HG03108 (cell line): ENCODE measurements at regions not wholly inside any gene's neighbourhood (a gene's known extent, or its start where the extent isn't known, plus 50 kb on each side); places are given as distances from the start of the nearest gene placed in this dataset.

Experiments used
- ATAC-seq: cut with Tn5 transposase; IDR thresholded peaks from one replicate; pipeline ENCODE4 v1.9.1; 2021; ENCODE audit warnings: moderate library complexity; ENCODE audit not compliant: unreplicated experiment

DNA sequence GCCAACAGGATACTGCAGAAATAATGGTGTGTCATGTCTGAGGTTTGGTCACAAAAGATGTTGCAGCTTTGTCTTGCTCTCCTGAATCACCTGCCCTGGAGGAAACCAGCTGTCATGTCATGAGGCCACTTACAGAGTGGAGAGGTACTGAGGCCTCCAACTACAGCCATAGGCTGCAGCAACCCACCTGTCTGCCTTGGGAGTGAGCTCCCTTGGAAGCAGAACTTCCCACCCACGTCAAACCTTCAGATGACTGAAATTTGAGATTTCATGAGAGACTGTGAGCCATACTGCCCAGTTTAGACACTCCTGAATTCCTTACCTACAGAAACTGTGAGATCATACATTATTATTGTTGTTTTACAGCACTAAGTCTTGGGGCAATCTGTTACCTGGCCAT, 475.9 kb downstream of the HS3ST3B1 start:
- ATAC-seq: no peak

DNA sequence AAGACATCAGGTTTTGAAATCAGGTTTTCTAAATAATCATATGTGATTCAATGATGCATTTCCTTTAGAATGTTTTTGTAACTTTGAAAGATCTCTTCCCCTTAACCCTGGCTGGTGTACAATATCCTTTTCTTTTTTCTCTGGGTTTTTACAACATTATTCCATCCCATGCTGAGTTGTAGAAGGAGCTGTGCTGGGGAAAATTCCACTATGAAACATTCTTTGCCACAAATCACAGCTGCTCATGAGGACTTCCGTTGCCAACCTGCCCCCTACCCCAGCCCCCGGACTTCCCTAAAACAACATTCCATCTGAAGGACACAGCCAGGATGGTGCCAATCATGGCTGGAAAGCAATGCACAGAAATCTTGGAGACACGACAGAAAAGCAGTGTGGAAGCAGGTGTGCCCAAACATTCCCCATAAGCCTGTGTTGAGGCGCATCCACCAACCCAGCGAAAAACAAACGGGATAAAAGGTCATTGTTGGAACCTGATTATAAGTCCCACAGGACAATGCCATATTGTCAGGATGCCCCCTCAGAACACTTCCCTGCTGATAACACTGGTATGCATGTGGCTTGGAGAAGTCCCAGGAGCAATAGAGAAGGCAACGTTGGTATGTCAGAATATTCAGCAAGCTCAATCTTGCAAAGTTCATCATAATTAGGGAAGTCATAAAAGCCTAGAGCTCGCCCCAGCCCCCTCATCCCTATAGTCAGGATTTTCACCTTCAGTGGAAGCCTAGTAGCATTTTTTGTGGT, 475.0 kb downstream of the HS3ST3B1 start:
- no peak for ATAC-seq

DNA sequence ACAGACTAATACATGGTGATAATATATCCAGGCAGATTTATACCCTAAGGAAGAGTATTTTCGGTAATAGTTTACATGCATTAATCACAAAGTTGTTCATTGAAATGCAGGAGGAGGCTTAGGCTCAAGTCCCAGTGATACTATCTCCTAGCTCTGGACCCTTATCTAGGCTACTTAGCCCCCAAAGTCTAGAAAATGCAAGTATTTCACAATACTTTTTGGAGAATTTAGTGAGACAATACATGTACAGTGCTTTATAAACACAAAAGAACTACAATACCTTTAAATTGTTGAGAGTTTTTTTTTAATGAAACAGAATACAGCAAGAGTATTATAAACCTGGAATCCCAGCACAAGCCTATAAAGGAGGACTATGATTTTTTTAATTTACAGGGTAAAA, 473.9 kb downstream of the HS3ST3B1 start:
- no peak for ATAC-seq

DNA sequence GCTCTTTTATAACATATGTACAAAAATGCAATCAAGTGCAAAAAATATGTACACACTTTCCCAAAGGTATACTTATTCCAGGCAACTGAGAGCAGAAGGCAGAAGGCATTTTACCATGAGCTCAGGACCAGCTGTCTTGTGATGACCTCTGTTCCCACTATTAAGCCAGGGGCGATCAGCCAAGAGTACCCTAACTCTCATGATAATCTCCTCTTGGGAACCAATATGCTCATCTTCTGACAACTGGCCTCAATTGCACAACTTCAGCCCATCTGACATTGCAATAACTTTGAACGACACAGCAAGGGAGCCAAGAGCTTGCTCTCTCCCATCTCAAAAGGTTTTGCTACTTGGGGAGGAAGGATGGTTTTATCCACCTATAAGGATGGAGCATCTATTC, 471.9 kb downstream of the HS3ST3B1 start:
- no peak for ATAC-seq

DNA sequence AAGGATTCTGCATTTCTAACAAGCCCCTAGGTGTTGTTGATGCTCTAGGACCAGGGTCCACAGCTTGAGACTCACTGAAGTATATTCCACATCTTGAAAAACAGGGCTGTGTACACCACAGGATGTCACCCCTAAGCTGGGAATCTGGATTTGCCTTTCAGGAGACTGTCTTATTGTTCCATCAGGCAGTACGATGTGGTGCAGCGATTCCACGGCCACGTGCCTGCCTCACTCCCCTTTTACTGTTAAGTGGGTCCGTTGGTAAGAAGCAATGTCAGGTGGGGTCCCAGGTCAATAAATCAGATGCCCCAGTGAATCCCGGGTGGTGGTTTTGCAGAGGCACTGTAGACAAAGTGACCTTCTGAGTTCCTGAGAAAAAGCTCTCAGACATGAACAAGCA, 470.7 kb downstream of the HS3ST3B1 start:
- ATAC-seq: no peak

DNA sequence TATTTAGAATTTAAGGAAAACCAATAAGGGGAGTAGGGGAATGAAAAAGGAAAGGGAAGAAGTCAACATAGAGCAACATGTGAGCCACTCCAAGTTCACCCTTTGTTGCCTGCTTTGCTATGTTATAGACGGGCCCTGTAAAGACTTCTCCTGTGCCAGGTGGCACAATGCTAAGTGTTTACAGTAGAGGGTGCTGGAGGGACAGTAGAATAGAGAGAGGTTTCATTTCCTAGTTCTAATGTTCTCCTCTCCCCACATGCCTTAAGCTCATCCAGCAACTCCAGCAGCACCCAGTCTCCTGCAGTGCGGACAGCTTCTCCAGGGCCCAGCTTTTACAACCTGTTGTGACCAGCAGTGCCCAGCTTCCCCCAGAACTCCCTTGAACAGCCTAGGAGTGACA, 468.0 kb downstream of the HS3ST3B1 start:
- ATAC-seq: no peak

DNA sequence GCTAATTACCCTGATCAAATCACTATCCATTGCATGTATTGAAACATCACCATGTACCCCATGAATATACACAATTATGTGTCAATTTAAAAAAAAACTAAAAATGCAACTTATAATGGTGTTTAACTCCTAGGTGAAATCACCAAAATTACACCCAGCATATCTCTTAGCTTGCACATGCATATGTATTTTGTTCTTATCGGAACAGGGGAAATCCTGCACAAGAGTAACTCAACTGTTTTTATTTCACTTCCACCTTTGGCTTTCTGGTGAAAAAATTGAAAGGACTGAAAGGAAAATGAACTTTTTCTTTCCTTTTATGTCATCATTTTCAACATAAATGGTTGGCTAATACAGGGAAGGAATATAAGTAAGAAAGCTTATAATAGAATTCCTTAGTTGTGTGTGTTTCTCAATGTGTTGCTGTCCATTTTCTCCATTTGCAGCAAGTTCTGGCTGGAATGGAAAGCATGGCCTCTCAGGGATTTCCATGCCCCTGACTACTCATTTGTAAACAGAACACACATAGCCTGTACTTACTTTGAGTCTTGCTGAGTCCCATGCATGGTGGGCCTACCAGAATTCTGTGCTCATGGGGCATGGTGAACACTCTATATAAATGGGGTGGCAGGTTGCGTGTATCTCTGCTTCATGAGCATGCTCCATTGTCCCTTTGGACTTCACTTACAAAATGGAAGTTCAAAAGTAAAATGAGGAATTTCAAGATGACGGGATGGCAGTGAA, 462.0 kb downstream of the HS3ST3B1 start:
- no peak for ATAC-seq

DNA sequence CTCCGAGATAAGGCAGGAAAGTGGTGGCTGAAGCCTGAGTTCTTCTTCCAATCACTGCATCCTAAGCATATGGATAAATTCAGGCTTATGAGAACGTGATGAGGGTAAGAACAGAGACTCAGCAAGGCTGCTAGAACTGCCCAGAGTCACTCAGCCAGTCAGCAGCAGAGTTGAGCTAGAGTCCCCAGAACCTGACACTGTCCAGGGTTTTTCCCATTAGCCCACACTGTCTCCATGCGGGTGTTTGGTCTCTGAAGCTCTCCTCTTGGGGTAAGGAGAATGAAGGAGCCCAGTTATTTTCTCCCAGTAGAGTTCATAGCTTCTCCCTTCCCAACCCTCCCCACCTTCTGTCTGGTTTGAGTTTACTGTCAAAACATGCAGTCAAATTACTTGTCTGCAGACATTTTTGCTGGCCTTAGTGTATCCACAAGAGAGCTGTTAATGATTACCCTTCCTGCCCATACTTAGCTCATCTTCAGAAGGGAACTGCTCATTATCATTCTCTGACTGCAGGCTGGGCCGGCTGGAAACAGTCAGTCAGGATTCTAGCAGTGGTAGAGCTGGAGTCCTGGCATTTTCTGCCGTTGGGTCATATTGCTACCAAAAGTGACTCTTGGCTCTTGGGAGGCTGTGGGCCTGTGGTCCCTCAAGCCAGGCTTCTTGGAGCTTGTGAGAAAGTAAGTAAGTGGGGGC, 460.0 kb downstream of the HS3ST3B1 start:
- no peak for ATAC-seq

DNA sequence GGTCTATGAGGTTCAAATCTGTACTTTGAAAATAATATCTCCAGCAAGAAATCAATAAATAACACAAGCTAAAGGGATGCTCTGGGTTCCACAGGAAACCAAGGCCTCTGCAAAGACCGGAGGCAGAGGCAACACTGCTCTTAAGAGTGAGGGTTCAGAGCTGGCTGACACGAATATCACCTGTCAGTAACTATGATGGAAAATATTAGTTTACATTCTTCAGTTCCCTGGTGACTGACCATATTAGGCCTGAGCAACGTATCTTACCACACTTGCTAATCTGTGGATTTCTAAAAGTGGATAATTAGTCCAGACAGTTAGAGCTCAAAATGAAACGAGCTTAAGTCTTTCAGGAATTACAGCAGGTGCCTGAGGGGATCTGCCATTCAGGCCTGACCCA, 459.3 kb downstream of the HS3ST3B1 start:
- ATAC-seq: no peak

DNA sequence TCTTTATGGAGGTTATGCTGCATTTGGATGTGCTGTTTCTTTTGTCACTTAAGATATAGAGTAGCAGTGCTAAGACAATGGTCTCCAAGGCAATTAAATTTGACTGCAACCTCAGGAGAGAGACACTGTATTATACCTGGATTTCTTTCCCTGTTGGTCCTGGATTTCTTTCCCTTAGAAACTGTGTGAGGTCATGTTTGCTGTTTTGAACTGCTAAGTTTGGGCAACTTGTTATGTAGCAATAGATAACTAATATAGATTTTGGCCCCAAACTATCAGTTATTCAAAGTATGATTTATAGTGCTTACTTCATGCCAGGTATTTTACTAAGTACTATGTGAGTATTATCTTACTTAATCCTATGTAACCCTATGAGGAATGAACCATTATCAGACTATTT, 458.4 kb downstream of the HS3ST3B1 start:
- no peak for ATAC-seq

DNA sequence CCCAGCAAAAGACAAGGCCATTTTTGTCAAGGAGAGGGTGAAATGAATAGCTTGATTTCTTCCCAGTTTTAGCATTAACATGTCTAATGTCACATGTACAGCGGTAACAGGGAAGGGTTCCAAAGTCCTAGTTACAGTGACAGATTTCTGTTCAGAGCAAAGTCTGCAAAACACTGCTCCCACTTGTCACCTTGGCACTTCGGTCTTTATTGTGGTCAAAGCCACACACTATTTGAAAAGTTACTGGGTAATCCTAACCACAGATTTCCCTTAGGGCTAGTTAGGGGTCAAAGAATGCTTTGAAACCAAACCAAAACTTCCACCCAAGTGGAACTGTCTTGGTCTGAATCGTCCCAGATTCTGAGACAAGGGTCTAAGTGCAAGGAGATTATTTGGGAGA, 455.6 kb downstream of the HS3ST3B1 start:
- no peak for ATAC-seq

DNA sequence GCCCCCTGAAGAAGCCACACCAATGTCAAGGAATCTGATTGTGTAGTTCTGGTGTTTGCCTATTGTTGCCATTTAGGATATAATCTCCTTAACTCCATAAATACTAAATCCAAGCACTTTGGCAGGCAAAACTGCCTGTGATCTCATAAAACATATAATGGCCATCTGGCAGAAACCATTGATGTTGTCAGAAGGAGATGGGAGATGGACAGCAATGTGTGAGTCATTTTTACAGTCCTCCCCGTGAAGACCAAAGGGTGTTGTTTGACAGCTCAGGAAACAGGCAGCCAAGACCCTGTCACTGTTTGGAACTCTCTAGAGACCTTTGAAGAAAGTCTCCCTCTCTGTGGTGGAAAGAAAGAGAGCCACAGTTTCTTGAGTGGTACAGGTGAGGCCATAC, 454.1 kb downstream of the HS3ST3B1 start:
- ATAC-seq: no peak

DNA sequence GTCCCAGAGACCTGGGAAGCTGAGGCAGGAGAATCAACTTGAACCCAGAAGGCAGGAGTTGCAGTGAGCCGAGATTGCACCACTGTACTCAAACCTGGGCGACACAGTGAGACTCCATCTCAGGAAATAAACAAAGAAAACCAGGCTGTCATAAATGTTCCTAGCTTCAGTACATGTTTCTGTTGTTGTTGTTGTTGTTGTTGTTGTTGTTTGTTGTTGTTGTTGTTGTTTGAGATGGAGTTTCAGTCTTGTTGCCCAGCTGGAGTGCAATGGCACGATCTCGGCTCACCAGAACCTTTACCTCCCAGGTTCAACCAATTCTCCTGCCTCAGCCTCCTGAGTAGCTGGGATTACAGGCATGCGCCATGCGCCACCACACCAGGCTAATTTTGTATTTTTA, 452.5 kb downstream of the HS3ST3B1 start:
- no peak for ATAC-seq

DNA sequence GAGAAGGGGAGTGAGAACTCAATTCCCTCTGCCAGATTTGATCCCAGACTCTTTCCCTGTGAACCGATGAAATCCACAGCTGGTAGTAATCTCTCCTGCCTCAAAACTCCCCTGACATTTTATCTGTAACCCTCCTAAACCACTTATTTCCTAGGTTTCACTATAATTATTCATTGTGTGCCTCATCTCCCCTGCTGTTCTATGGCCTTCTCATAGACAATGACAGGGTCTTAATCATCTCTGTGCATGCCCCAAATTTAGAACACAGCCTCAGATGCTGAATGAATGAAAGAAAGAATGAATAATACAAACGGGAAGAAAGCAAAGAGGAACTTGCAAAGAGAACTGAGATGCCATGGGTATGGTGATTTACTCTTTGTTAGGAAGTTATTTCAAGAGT, 451.1 kb downstream of the HS3ST3B1 start:
- no peak for ATAC-seq

DNA sequence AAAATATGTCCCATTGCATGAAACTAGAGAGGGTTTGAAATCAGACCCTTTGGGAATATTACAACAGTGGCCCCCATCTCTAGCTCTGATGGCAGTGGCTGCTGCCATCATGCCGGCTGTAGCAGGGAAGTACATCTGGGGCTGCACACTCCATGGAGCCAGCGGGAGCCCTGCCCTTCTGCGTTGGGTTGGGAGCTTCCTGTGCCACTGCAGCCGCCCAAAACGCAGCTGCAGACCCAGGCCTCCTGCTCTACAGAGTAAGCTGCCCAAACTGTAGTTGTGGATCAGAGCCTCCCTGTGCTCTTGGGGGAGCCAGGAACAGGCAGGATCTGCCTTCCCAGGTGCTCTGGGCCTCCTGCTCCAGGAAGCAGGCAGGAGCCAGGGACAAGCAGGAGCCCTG, 450.0 kb downstream of the HS3ST3B1 start:
- ATAC-seq: no peak

DNA sequence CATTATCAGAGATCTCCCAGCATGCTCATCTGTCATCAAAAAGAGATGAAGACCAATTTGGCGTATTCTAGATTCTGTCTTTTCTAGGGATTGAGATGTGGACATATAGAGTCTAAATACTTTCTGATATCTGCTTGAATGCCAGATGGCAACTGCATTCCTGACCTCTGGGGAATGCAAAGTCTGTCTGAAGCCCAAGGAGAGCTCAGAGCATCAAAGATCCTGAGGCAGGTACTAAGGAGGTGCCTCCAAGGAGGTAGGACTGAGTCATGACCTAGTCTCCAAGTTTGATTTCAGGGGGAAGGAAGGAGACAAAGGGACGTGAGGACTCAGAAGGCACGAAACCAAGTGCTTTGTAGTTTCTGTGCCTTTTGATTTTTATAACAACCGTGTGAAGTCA, 448.4 kb downstream of the HS3ST3B1 start:
- ATAC-seq: no peak

DNA sequence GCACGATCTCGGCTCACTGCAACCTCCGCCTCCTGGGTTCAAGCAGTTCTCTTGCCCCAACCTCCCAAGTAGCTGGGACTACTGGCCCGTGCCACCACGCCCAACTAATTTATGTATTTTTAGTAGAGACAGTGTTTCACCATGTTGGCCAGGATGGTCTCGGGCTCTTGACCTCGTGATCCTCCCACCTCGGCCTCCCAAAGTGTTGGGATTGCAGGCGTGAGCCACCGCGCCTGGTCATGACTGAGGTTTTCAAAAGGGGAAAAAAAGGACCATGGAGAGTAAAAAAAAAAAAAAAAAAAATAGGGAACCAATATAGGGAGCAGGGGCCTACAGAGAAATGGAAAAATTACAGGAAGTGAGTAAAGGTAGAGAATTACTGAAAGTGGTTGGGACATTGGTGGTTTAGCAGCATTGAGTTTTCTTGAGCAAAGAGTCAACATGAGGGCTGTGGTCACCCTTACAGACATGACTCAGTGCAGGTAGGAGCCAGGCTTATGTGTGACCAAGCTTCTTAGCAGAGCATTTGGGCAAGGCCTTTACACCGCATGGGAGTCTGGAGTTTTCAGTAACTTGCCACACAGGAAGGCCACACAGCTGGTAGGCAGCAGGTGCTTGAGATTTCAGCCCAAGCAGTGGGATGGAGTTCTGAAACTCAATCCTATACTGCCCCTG, 447.3 kb downstream of the HS3ST3B1 start:
- peak; percentile 61 for ATAC-seq

DNA sequence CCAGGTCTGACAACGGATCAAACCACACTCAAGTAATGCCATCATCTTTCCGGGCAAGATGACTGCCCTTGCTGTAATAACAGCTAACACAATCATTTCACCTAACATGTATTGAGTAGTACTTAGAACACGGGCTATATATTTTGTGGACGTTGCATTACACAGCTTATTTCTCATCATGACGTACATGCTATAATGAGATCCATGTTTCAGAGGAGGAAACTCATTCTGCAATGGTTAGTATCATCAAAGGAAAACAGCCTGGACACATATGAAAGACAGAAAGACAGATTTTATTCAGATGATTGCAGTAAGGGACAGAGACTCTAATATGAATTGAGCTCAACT, 446.7 kb downstream of the HS3ST3B1 start:
- no peak for ATAC-seq

DNA sequence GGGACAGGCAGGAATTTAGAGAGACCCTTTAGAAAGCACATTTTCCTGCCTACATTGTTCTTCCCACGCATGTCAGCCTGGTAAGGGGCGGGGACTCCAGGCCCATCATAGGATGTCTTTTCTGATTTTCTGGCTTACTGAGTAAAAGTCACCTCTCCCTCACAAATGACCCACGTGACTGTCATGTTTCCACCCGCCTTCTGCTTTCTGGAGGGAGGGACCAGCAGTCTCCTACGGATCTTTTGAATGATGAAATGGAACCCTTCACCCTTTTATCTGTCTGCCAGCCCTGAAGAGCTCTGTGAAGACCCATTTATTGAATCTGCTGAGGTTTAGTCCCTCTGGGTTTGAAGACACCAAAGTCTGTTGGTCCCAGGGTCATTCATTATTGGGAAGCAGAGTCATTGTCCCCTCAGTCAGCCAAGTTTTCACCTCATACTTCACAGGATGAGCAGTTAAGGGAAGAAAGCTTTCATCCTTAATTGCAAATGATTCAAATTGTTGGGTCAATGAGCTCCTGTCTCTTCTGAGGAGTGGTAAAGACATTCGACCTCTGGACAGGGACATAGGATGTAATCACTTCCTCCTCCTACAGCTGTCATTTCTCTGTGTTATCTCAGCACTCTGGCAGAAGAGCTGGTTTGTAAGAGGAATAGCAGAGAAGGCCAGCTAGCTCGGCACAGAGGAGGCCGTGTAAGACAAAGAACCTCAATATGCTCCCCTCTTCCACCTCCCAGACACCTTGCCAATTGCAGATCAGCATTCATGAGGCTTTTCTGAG, 446.1 kb downstream of the HS3ST3B1 start:
- no peak for ATAC-seq

DNA sequence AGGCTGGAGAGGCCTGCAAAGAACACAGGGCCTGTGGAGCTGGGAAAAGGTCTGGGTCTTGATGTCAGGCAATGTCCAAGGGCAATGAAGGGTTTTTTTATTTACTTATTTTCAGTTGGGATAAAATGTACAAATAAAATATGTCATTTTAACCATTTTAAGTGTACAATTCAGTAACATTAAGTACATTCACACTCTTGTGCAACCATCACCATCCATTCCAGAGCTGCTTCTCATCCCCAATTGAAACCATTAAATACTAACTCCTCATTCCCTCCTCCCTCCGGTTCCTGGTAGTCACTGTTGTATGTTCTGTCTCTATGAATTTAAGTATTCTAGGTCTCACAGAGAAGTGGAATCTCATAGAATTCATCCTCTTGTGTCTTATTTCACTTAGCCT, 444.7 kb downstream of the HS3ST3B1 start:
- ATAC-seq: no peak
